Spleen (tissue), 7 donors: ENCODE measurements at regions not wholly inside any gene's neighbourhood (a gene's known extent, or its start where the extent isn't known, plus 50 kb on each side); places are given as distances from the start of the nearest gene placed in this dataset.

Experiments used
- POLR2A ChIP-seq, 3 donors: fragments of 450-650 bp; IDR thresholded peaks; one replicate each; pipeline ENCODE4 v1.5.1; 2017; ENCODE audit warnings: antibody characterized with exemption in 3 of 3, mild to moderate bottlenecking in 1 of 3
- TF ChIP-seq, protein P1 (sequence below), 11 experiments: fragments of 200-600 bp in 7 of 11; fragments of 450-650 bp in 4 of 11; sonication (generic) in 4 of 11; IDR thresholded peaks in 8 of 11; conservative IDR thresholded peaks in 3 of 11; 1 replicate in 7 of 11; 2 replicates in 4 of 11; pipeline versions ENCODE4 v1.4.0 to v1.8.0; 2016 to 2021; ENCODE audit warnings: antibody characterized with exemption in 11 of 11, inconsistent platforms in 4 of 11, mild to moderate bottlenecking in 1 of 11
- donor health status: DM: no; HTN: no; CAD: no; lungs with moderate emphysema.
- donor health status: DM: no; HTN: no; CAD: no.
- donor health status: DM: no; HTN: no; CAD: no.

DNA sequence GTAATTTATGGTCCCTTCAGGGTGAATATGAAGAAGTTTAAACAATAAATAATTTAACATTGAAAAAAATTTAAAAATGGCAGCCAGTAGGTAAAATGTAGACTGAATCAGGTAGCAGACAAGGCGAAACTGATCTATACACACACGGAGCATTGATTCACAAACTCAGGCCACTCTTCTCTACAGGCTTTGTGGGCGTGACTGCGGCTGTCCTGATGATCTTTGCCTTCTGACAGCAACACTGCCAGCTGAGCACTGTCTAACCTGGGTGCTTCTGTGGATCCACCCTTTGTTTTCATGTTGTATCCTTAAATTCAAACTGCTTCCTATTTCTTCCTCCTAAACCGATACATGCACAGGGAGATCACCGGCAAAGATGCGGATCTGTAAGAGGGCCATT is 315.4 kb upstream of the ADCY2 start:
- TF ChIP-seq, protein P1, sequence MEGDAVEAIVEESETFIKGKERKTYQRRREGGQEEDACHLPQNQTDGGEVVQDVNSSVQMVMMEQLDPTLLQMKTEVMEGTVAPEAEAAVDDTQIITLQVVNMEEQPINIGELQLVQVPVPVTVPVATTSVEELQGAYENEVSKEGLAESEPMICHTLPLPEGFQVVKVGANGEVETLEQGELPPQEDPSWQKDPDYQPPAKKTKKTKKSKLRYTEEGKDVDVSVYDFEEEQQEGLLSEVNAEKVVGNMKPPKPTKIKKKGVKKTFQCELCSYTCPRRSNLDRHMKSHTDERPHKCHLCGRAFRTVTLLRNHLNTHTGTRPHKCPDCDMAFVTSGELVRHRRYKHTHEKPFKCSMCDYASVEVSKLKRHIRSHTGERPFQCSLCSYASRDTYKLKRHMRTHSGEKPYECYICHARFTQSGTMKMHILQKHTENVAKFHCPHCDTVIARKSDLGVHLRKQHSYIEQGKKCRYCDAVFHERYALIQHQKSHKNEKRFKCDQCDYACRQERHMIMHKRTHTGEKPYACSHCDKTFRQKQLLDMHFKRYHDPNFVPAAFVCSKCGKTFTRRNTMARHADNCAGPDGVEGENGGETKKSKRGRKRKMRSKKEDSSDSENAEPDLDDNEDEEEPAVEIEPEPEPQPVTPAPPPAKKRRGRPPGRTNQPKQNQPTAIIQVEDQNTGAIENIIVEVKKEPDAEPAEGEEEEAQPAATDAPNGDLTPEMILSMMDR (IDR thresholded peaks at IDR 0.05 in 8 of 11, conservative IDR thresholded peaks at IDR 0.05 in 3 of 11), result no peak
- TF ChIP-seq POLR2A (IDR thresholded peaks at IDR 0.05), result no peak
